ENCODE measurements at regions not wholly inside any gene's neighbourhood (a gene's known extent, or its start where the extent isn't known, plus 50 kb on each side); places are given as distances from the start of the nearest gene placed in this dataset.

GRCh38 chr13:37375724-37376123 lies 222.8 kb downstream of the POSTN start (continued):
- TF ChIP-seq ZNF558 (tag by site-specific recombination; IDR thresholded peaks at IDR 0.05) (no peak), SETDB1 (IDR thresholded peaks at IDR 0.05; ENCODE audit: insufficient read length, low read length) (no peak), MEIS1 (CRISPR knock-in tag; IDR thresholded peaks at IDR 0.05; ENCODE audit: borderline replicate concordance) (no peak)

DNA sequence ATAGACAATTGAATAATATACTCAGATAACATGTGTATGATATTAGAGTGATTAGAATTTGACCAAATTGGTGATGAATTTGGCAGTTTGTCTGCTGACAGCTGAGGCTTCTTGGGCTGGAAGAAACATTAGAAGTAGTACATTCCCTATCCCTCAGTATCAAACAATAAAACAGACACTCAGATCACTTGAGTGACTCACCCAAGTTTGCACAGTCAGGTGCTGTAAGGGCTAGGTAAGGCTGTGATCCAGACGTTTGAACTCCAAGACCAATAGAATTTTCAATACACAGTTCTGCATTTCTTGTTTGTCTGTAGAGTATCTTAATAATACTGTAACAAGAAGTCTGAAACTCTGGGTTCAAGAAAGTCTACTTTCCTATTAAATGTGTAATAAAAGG lies 223.5 kb downstream of the POSTN start:
- TF ChIP-seq ZFHX2 (tag by site-specific recombination; conservative IDR thresholded peaks at IDR 0.05) (no peak), ZNF596 (tag by site-specific recombination; IDR thresholded peaks at IDR 0.05) (no peak), ZNF624 (tag by site-specific recombination; IDR thresholded peaks at IDR 0.05) (no peak), ZNF214 (tag by site-specific recombination; IDR thresholded peaks at IDR 0.05; ENCODE audit: borderline replicate concordance) (no peak), ZNF274 (IDR thresholded peaks at IDR 0.05; ENCODE audit: low read length) (no peak), ZNF274 (tag by site-specific recombination; IDR thresholded peaks at IDR 0.05; ENCODE audit: borderline replicate concordance) (no peak), FEZF1 (tag by site-specific recombination; IDR thresholded peaks at IDR 0.05) (no peak), KLF16 (tag by site-specific recombination; IDR thresholded peaks at IDR 0.05) (no peak)
- TF ChIP-seq, protein P1, sequence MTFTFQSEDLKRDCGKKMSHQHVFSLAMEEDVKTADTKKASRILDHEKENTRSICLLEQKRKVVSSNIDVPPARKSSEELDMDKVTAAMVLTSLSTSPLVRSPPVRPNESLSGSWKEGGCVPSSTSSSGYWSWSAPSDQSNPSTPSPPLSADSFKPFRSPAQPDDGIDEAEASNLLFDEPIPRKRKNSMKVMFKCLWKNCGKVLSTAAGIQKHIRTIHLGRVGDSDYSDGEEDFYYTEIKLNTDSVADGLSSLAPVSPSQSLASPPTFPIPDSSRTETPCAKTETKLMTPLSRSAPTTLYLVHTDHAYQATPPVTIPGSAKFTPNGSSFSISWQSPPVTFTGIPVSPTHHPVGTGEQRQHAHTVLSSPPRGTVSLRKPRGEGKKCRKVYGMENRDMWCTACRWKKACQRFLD (tag by site-specific recombination; IDR thresholded peaks at IDR 0.05), result no peak
- TF ChIP-seq, protein P2, sequence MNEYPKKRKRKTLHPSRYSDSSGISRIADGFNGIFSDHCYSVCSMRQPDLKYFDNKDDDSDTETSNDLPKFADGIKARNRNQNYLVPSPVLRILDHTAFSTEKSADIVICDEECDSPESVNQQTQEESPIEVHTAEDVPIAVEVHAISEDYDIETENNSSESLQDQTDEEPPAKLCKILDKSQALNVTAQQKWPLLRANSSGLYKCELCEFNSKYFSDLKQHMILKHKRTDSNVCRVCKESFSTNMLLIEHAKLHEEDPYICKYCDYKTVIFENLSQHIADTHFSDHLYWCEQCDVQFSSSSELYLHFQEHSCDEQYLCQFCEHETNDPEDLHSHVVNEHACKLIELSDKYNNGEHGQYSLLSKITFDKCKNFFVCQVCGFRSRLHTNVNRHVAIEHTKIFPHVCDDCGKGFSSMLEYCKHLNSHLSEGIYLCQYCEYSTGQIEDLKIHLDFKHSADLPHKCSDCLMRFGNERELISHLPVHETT (tag by site-specific recombination; IDR thresholded peaks at IDR 0.05), result no peak
- CTCF ChIA-PET, result no interaction called here
- no peak overlapping the region for H3K27ac ChIP-seq (ENCODE audit: extremely low read depth, low read depth, low read length)
- H3K36me3 ChIP-seq (ENCODE audit: control insufficient read depth in 2 of 2, insufficient read depth in 1 of 2, low read length in 2 of 2), result no peaks in the 10 kb centered on the region
- no peak overlapping the region for H3K4me3 ChIP-seq (ENCODE audit: low read depth, low read length)
- no peaks in the 10 kb centered on the region for H3K4me1 ChIP-seq (ENCODE audit: control insufficient read depth, insufficient read depth, low read length)
- POLR2A ChIA-PET, result no interaction called here
- H3K9me3 ChIP-seq (ENCODE audit: control insufficient read depth, insufficient read depth, low read depth, low read length), result no peaks in the 10 kb centered on the region

- TF ChIP-seq ZNF354C (tag by site-specific recombination; IDR thresholded peaks at IDR 0.05; ENCODE audit: borderline replicate concordance, low read depth), result no peak
- no peak for TF ChIP-seq ZNF560 (tag by site-specific recombination; IDR thresholded peaks at IDR 0.05; ENCODE audit: borderline replicate concordance)
- no peak for TF ChIP-seq BCL11B (tag by site-specific recombination; IDR thresholded peaks at IDR 0.05; ENCODE audit: low read depth)
- TF ChIP-seq ZNF169 (tag by site-specific recombination; IDR thresholded peaks at IDR 0.05), result no peak
- TF ChIP-seq FEZF1 (tag by site-specific recombination; IDR thresholded peaks at IDR 0.05), result no peak
- TF ChIP-seq ZNF292 (tag by site-specific recombination; IDR thresholded peaks at IDR 0.05; ENCODE audit: borderline replicate concordance, low read depth), result no peak
- no peak for TF ChIP-seq WT1 (tag by site-specific recombination; IDR thresholded peaks at IDR 0.05)
- TF ChIP-seq, protein P3, sequence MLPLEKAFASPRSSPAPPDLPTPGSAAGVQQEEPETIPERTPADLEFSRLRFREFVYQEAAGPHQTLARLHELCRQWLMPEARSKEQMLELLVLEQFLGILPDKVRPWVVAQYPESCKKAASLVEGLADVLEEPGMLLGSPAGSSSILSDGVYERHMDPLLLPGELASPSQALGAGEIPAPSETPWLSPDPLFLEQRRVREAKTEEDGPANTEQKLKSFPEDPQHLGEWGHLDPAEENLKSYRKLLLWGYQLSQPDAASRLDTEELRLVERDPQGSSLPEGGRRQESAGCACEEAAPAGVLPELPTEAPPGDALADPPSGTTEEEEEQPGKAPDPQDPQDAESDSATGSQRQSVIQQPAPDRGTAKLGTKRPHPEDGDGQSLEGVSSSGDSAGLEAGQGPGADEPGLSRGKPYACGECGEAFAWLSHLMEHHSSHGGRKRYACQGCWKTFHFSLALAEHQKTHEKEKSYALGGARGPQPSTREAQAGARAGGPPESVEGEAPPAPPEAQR (tag by site-specific recombination; IDR thresholded peaks at IDR 0.05), result no peak
- TF ChIP-seq EGR2 (tag by site-specific recombination; IDR thresholded peaks at IDR 0.05; ENCODE audit: low read depth), result no peak
- no peaks in the 10 kb centered on the region for H3K4me1 ChIP-seq (ENCODE audit: control insufficient read depth, insufficient read depth, low read length)
- no peak overlapping the region for H3K4me3 ChIP-seq (ENCODE audit: low read depth, low read length)
- H3K9me3 ChIP-seq (ENCODE audit: control insufficient read depth, insufficient read depth, low read depth, low read length), result no peaks in the 10 kb centered on the region
- no peak overlapping the region for H3K27ac ChIP-seq (ENCODE audit: extremely low read depth, low read depth, low read length)
- ChIA-PET POLR2A (no interaction called here), CTCF (interaction anchor here (0.6 to 0.7 kb wide), 2 partner anchors 105 to 205 kb away, joined by 3 to 4 read pairs; no protein-coding TSS in a partner anchor)
- H3K36me3 ChIP-seq (ENCODE audit: control insufficient read depth in 2 of 2, insufficient read depth in 1 of 2, low read length in 2 of 2), result no peaks in the 10 kb centered on the region
These were observed 229.0 kb downstream of the POSTN start for GRCh38 chr13:37369616-37370015.

Data from HEK293 (cell line).